Stomach (tissue), 8 donors: ENCODE measurements at regions not wholly inside any gene's neighbourhood (a gene's known extent, or its start where the extent isn't known, plus 50 kb on each side); places are given as distances from the start of the nearest gene placed in this dataset.

Experiments
- DNase-seq, 2 donors: peaks; one replicate each; pipeline versions ENCODE4 v3.0.0 to v3.0.0-alpha.2; 2013 to 2019
- H3K27ac ChIP-seq, 5 donors: fragments of 200-600 bp in 4 of 5; sonication (generic) in 4 of 5; one replicate each; pipeline ENCODE4 v1.5.1; 2013 to 2019; ENCODE audit warnings: mild to moderate bottlenecking in 1 of 5, moderate library complexity in 1 of 5
- H3K27me3 ChIP-seq, 3 donors: fragments of 200-600 bp; sonication (generic); one replicate each; pipeline ENCODE4 v1.5.1; 2017 to 2019; ENCODE audit warnings: mixed run types in 1 of 3
- H3K36me3 ChIP-seq, 4 donors: fragments of 200-600 bp; sonication (generic); 1 replicate in 3 of 4; 2 replicates in 1 of 4; pipeline ENCODE4 v1.5.1; 2016 to 2019
- H3K4me1 ChIP-seq, 4 donors: fragments of 200-600 bp; sonication (generic); one replicate each; pipeline ENCODE4 v1.5.1; 2016 to 2019
- H3K4me3 ChIP-seq, 4 donors: fragments of 200-600 bp; sonication (generic) in 3 of 4; one replicate each; pipeline ENCODE4 v1.5.1; 2016 to 2019; ENCODE audit warnings: mild to moderate bottlenecking in 1 of 4
- H3K9me3 ChIP-seq, 4 donors: fragments of 200-600 bp; sonication (generic); one replicate each; pipeline ENCODE4 v1.5.1; 2016 to 2019
- CTCF ChIP-seq, 7 experiments: fragments of 450-650 bp in 4 of 7; fragments of 200-600 bp in 3 of 7; sonication (generic) in 3 of 7; IDR thresholded peaks; one replicate each; pipeline ENCODE4 v1.5.1; 2016 to 2019; ENCODE audit warnings: antibody characterized with exemption in 7 of 7, control low read depth in 2 of 7, mild to moderate bottlenecking in 1 of 7
- EP300 ChIP-seq: sonication (generic); formaldehyde crosslinking; IDR thresholded peaks from one replicate; pipeline ENCODE4 v1.6.1; 2017; ENCODE audit warnings: antibody characterized with exemption
- POLR2A ChIP-seq, 4 donors: fragments of 450-650 bp; IDR thresholded peaks; one replicate each; pipeline ENCODE4 v1.6.1; 2016; ENCODE audit warnings: antibody characterized with exemption in 4 of 4, control low read depth in 2 of 4, mild to moderate bottlenecking in 1 of 4, moderate library complexity in 1 of 4
- POLR2AphosphoS5 ChIP-seq, 3 donors: sonication (generic); formaldehyde crosslinking; IDR thresholded peaks; one replicate each; pipeline ENCODE4 v1.6.1; 2016; ENCODE audit warnings: antibody characterized with exemption in 3 of 3
- WGBS, 5 donors: extraction: QIAGEN DNeasy Blood & Tissue Kit in 3 of 5; methylation state at CpG; one replicate each; pipeline versions ENCODE4 v1.1.5 to v1.1.7; 2013 to 2018; 5-methylcytosine and 5-hydroxymethylcytosine counted together
- intact Hi-C: fragments of 100-400 bp; cut with DNase I; formaldehyde crosslinking; loops from one replicate; pipeline ENCODE4 v1.15.1; 2023; ENCODE audit warnings: low total_unique reads
- donor health status: healthy with polysubstance abuse.
- donor health status: Bipolar disorder and iron deficiency.
- donor health status: healthy.

- DNase-seq = no peak
- WGBS, 5 donors = 70 to 86% (median 77%) methylated on average over 4 of the region's 4 CpGs
- H3K9me3 ChIP-seq = peaks cover 0 to 4% (median 0%) of the 10 kb centered on the region in 4 donors
- intact Hi-C loops = no loop called here
- H3K4me1 ChIP-seq = no peaks in the 10 kb centered on the region
- no peaks in the 10 kb centered on the region for H3K36me3 ChIP-seq
- no peaks in the 10 kb centered on the region for H3K27me3 ChIP-seq
- H3K4me3 ChIP-seq = no peak overlapping the region
- H3K27ac ChIP-seq = no peak overlapping the region
- TF ChIP-seq POLR2AphosphoS5 (IDR thresholded peaks at IDR 0.05) = no peak
- no peak for TF ChIP-seq POLR2A (IDR thresholded peaks at IDR 0.05)
- no peak for TF ChIP-seq CTCF (IDR thresholded peaks at IDR 0.05)
- no peak for TF ChIP-seq EP300
Observed at GRCh38 chr11:97862021-97862420, 1158.7 kb upstream of the CNTN5 start.

GRCh38 chr11:97865424-97866012, 1155.2 kb upstream of the CNTN5 start:
- Histone ChIP-seq H3K4me1 (no peaks in the 10 kb centered on the region), H3K27ac (no peak overlapping the region), H3K4me3 (no peak overlapping the region), H3K9me3 (peaks cover 0 to 20% (median 4%) of the 10 kb centered on the region in 4 donors), H3K36me3 (no peaks in the 10 kb centered on the region), H3K27me3 (no peaks in the 10 kb centered on the region)
- DNase-seq = no peak
- intact Hi-C loops = no loop called here
- 53 to 66% (median 64%) methylated on average over 3 of the region's 3 CpGs for WGBS, 5 donors
- TF ChIP-seq POLR2AphosphoS5 (IDR thresholded peaks at IDR 0.05) (no peak), EP300 (no peak)

GRCh38 chr11:97871816-97872215, 1148.9 kb upstream of the CNTN5 start:
- intact Hi-C loops = no loop called here
- Histone ChIP-seq H3K27me3 (no peaks in the 10 kb centered on the region), H3K36me3 (no peaks in the 10 kb centered on the region), H3K4me1 (no peaks in the 10 kb centered on the region), H3K27ac (no peak overlapping the region), H3K4me3 (no peak overlapping the region), H3K9me3 (peaks cover 0 to 38% (median 8%) of the 10 kb centered on the region in 4 donors)
- no peak for DNase-seq
- TF ChIP-seq CTCF (IDR thresholded peaks at IDR 0.05) (no peak), POLR2A (IDR thresholded peaks at IDR 0.05) (no peak), EP300 (no peak), POLR2AphosphoS5 (IDR thresholded peaks at IDR 0.05) (no peak)

GRCh38 chr11:97880209-97880608, 1140.5 kb upstream of the CNTN5 start:
- Histone ChIP-seq H3K4me1 (no peaks in the 10 kb centered on the region), H3K4me3 (no peak overlapping the region), H3K36me3 (no peaks in the 10 kb centered on the region), H3K27me3 (no peaks in the 10 kb centered on the region), H3K27ac (no peak overlapping the region), H3K9me3 (peaks cover 0 to 4% (median 0%) of the 10 kb centered on the region in 4 donors)
- no peak for DNase-seq
- no peak for TF ChIP-seq POLR2AphosphoS5 (IDR thresholded peaks at IDR 0.05)
- TF ChIP-seq POLR2A (IDR thresholded peaks at IDR 0.05) = no peak
- TF ChIP-seq CTCF (IDR thresholded peaks at IDR 0.05) = no peak
- no peak for TF ChIP-seq EP300
- intact Hi-C loops = no loop called here

- DNase-seq = no peak
- Histone ChIP-seq H3K9me3 (peaks cover 0 to 4% (median 0%) of the 10 kb centered on the region in 4 donors), H3K27ac (no peak overlapping the region), H3K27me3 (no peaks in the 10 kb centered on the region), H3K4me1 (no peaks in the 10 kb centered on the region), H3K4me3 (no peak overlapping the region), H3K36me3 (no peaks in the 10 kb centered on the region)
- intact Hi-C loops = no loop called here
- TF ChIP-seq POLR2AphosphoS5 (IDR thresholded peaks at IDR 0.05) = no peak
- WGBS, 5 donors = 60 to 71% (median 63%) methylated on average over 2 of the region's 2 CpGs
Observed at GRCh38 chr11:97883086-97883485, 1137.7 kb upstream of the CNTN5 start.
